Breast epithelium (tissue), 4 donors: ENCODE measurements at regions not wholly inside any gene's neighbourhood (a gene's known extent, or its start where the extent isn't known, plus 50 kb on each side); places are given as distances from the start of the nearest gene placed in this dataset.

Source experiments
- DNase-seq, 2 donors: peaks; one replicate each; pipeline ENCODE4 v3.0.0-alpha.2; 2019; ENCODE audit warnings: low spot score in 2 of 2
- H3K27ac ChIP-seq, 2 donors: fragments of 200-600 bp; sonication (generic) in 1 of 2; one replicate each; pipeline ENCODE4 v1.5.1; 2016 to 2019; ENCODE audit warnings: mild to moderate bottlenecking in 1 of 2
- H3K27me3 ChIP-seq, 2 donors: fragments of 200-600 bp; sonication (generic) in 1 of 2; one replicate each; pipeline versions ENCODE4 v1.5.1 to v1.6.0; 2017 to 2019; ENCODE audit warnings: control low read depth in 1 of 2, mild to moderate bottlenecking in 1 of 2
- H3K36me3 ChIP-seq: fragments of 200-600 bp; one replicate; pipeline ENCODE4 v1.5.1; 2019
- H3K4me1 ChIP-seq, 2 donors: fragments of 200-600 bp; sonication (generic); one replicate each; pipeline ENCODE4 v1.5.1; 2016 to 2019; ENCODE audit warnings: control low read depth in 1 of 2
- H3K4me3 ChIP-seq, 3 donors: fragments of 200-600 bp; sonication (generic); 1 replicate in 2 of 3; 2 replicates in 1 of 3; pipeline ENCODE4 v1.5.1; 2016 to 2019; ENCODE audit warnings: mild to moderate bottlenecking in 3 of 3, moderate library complexity in 2 of 3
- H3K9me3 ChIP-seq, 2 donors: fragments of 200-600 bp; sonication (generic) in 1 of 2; one replicate each; pipeline ENCODE4 v1.5.1; 2016 to 2019; ENCODE audit warnings: control low read depth in 1 of 2
- POLR2A ChIP-seq: fragments of 450-650 bp; IDR thresholded peaks from one replicate; pipeline ENCODE4 v1.6.1; 2016; ENCODE audit warnings: antibody characterized with exemption, mild to moderate bottlenecking, moderate library complexity
- POLR2AphosphoS5 ChIP-seq, 3 donors: sonication (generic); formaldehyde crosslinking; IDR thresholded peaks; one replicate each; pipeline ENCODE4 v1.6.1; 2017; ENCODE audit warnings: antibody characterized with exemption in 3 of 3
- intact Hi-C: fragments of 100-400 bp; cut with DNase I; formaldehyde crosslinking; loops from one replicate; pipeline ENCODE4 v1.15.1; 2023; ENCODE audit warnings: low total_unique reads
- TF ChIP-seq, protein P1 (sequence below), 3 donors: fragments of 450-650 bp; IDR thresholded peaks; one replicate each; pipeline ENCODE4 v1.5.1; 2016 to 2017; ENCODE audit warnings: antibody characterized with exemption in 3 of 3, mild to moderate bottlenecking in 3 of 3, moderate library complexity in 3 of 3

DNA sequence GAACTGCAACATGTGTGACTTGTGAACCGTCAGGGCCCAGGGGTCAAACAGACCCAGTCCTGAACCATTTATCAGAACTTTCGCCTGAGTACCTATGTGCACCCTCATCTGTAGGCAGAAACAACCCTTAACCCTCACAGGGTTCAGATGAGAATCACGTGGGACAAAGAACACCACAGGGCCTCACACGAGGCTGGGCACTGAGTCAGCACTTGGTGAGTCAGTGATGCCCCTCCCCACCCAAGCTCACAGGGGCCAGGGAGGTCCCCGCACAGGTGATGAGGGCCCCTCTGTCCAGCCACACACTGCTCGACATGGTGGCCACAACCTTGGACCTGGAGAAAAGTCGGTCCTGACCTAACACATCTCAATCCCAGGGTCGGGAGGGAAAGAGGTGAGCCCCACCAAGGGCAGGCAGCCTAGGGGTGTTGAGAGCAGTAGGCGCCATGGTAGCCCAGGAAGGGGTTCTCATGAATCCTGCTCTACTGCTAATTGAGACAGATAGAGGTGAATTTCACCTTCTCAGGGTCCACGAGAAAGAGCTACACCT lies 176.4 kb downstream of the SHANK2 start:
- Histone ChIP-seq H3K4me3 (no peak overlapping the region), H3K4me1 (no peaks in the 10 kb centered on the region), H3K9me3 (peaks cover 4 to 5% of the 10 kb centered on the region in 2 donors), H3K27me3 (no peaks in the 10 kb centered on the region), H3K27ac (no peak overlapping the region), H3K36me3 (no peaks in the 10 kb centered on the region)
- TF ChIP-seq, protein P1, sequence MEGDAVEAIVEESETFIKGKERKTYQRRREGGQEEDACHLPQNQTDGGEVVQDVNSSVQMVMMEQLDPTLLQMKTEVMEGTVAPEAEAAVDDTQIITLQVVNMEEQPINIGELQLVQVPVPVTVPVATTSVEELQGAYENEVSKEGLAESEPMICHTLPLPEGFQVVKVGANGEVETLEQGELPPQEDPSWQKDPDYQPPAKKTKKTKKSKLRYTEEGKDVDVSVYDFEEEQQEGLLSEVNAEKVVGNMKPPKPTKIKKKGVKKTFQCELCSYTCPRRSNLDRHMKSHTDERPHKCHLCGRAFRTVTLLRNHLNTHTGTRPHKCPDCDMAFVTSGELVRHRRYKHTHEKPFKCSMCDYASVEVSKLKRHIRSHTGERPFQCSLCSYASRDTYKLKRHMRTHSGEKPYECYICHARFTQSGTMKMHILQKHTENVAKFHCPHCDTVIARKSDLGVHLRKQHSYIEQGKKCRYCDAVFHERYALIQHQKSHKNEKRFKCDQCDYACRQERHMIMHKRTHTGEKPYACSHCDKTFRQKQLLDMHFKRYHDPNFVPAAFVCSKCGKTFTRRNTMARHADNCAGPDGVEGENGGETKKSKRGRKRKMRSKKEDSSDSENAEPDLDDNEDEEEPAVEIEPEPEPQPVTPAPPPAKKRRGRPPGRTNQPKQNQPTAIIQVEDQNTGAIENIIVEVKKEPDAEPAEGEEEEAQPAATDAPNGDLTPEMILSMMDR (IDR thresholded peaks at IDR 0.05) = no peak
- TF ChIP-seq POLR2A = no peak
- no peak for TF ChIP-seq POLR2AphosphoS5 (IDR thresholded peaks at IDR 0.05)
- no peak for DNase-seq
- intact Hi-C loops = no loop called here

GRCh38 chr11:71075116-71075720 lies 177.2 kb downstream of the SHANK2 start:
- no peak overlapping the region for H3K4me3 ChIP-seq
- H3K27ac ChIP-seq = no peak overlapping the region
- DNase-seq = no peak
- H3K36me3 ChIP-seq = no peaks in the 10 kb centered on the region
- H3K27me3 ChIP-seq = no peaks in the 10 kb centered on the region
- H3K4me1 ChIP-seq = no peaks in the 10 kb centered on the region
- TF ChIP-seq, protein P1 (IDR thresholded peaks at IDR 0.05) = no peak
- no peak for TF ChIP-seq POLR2AphosphoS5 (IDR thresholded peaks at IDR 0.05)
- no peak for TF ChIP-seq POLR2A
- intact Hi-C loops = no loop called here
- peaks cover 4 to 5% of the 10 kb centered on the region in 2 donors for H3K9me3 ChIP-seq

DNA sequence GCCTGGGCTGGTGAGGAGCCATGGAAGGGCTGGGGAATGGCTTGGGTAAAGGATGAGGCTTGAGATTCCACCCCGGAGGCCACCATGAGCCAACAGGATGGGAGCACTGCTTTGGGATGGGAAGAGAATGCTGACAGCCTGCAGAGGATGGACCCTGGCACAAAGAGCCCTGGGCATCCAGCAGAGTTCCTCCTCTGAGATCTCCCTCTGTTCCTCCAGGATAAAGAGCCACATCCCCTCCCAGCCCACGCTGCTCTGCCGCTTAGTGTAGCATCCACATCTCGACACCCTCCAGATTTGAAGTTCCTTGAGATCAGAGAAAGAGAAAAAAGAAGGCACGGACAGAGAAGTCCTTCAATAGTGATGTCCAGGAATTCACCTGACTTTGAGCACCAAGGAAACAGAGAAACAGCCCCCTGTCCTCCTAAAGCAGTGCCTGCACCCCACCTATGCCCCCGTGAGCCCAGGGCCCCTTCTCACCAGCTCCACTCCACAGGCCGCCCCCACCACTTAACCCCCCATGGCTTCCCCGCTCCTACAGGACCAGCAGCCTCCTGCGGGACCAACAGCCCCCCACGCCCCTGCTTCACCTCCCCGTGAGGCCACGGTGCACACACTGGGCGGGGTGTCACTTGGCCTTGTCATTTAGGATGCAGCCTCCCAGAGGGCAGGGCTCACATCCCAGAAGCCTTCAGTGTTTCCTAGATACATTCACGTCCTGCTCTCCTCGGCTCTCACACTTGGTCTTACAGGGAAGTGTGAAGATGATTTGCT lies 180.5 kb downstream of the SHANK2 start:
- TF ChIP-seq POLR2AphosphoS5 (IDR thresholded peaks at IDR 0.05) (no peak), POLR2A (no peak)
- TF ChIP-seq, protein P1 (IDR thresholded peaks at IDR 0.05) = no peak
- DNase-seq = no peak
- Histone ChIP-seq H3K9me3 (no peaks in the 10 kb centered on the region), H3K27me3 (no peaks in the 10 kb centered on the region), H3K36me3 (no peaks in the 10 kb centered on the region), H3K4me3 (no peak overlapping the region), H3K27ac (no peak overlapping the region), H3K4me1 (no peaks in the 10 kb centered on the region)
- intact Hi-C loops = no loop called here

DNA sequence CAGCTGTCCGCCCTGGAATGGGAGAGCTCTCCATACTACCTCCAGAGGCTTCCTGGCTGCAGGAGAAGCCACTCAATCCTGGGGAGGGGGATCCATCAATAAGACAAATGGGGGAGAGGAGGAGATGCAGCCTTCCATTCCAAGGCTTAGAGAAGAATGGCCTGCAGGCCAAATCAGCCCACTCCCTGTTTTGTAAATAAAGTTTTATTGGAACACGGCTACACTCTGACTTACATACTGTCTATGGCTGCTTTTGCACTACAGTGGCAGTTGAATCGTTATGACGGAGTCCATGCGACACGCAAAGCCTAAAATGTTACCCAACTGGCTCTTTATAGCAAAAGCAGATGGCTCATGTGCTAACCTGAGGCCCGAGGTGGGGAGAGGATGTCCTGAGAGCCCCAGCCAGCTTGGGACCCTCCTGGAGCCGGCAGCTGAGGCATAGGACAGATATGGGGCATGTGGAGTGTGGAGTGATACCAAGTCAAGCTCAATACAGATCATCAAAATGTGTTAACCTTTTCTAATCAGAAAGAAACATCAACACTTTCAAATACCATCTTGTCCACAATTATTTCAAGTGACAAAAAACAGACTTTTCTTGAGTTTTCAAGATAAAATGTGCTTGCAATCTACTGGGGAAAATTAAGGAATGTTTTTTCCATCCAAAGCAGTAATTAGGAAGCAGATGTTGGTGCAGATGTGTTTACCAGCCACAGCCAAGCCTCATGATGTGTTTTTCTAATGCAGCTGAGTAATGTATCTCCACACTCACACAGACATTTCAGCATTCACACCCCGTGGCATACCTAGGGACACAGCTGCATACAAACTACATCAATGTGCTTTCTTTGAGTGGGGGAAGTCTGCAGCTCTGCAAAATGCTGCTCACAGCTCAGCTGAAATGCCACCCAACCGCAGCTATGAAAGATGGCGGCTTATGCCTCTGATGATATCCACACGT lies 181.6 kb downstream of the SHANK2 start:
- H3K27me3 ChIP-seq = no peaks in the 10 kb centered on the region
- no peaks in the 10 kb centered on the region for H3K9me3 ChIP-seq
- TF ChIP-seq POLR2AphosphoS5 (IDR thresholded peaks at IDR 0.05) (no peak), POLR2A (no peak)
- TF ChIP-seq, protein P1 (IDR thresholded peaks at IDR 0.05) = no peak
- no peaks in the 10 kb centered on the region for H3K36me3 ChIP-seq
- H3K27ac ChIP-seq = no peak overlapping the region
- intact Hi-C loops = no loop called here
- no peak for DNase-seq
- H3K4me1 ChIP-seq = no peaks in the 10 kb centered on the region
- H3K4me3 ChIP-seq = no peak overlapping the region
